A204.1 (cell line): ENCODE measurements at regions not wholly inside any gene's neighbourhood (a gene's known extent, or its start where the extent isn't known, plus 50 kb on each side); places are given as distances from the start of the nearest gene placed in this dataset.
"Not testable (repeated sequence)": the region's sequence is repeated elsewhere in the genome, so short reads cannot be mapped to it uniquely, and the experiment has no call there.

Experiments used
- FAIRE-seq: peaks from 2 replicates; lab custom pipeline; 2012; peaks lifted over from hg19 to GRCh38; lab: Jason Lieb, UNC

- no peak for FAIRE-seq
These were observed 481.1 kb upstream of the RORB start for GRCh38 chr9:74016004-74016403.

- no peak for FAIRE-seq
These were observed 471.7 kb upstream of the RORB start for GRCh38 chr9:74025402-74025925.

- no peak for FAIRE-seq
These were observed 464.7 kb upstream of the RORB start for GRCh38 chr9:74032421-74032820.

GRCh38 chr9:74035786-74036185, 461.3 kb upstream of the RORB start:
- FAIRE-seq, result no peak

- FAIRE-seq, result no peak
These were observed 460.4 kb upstream of the RORB start for GRCh38 chr9:74036549-74037231.

GRCh38 chr9:74037274-74037673, 459.9 kb upstream of the RORB start:
- FAIRE-seq, result no peak

- no peak for FAIRE-seq
These were observed 455.5 kb upstream of the RORB start for GRCh38 chr9:74041588-74041987.

- no peak for FAIRE-seq
These were observed 452.3 kb upstream of the RORB start for GRCh38 chr9:74044844-74045243.

GRCh38 chr9:74056023-74056422, 441.1 kb upstream of the RORB start:
- FAIRE-seq, result no peak

GRCh38 chr9:74057051-74057450, 440.1 kb upstream of the RORB start:
- FAIRE-seq, result not testable (repeated sequence)

GRCh38 chr9:74064702-74065101, 432.4 kb upstream of the RORB start:
- no peak for FAIRE-seq

GRCh38 chr9:74066128-74066527, 431.0 kb upstream of the RORB start:
- no peak for FAIRE-seq

- no peak for FAIRE-seq
These were observed 430.5 kb upstream of the RORB start for GRCh38 chr9:74066605-74067004.

GRCh38 chr9:74071502-74071901, 425.6 kb upstream of the RORB start:
- FAIRE-seq, result no peak

GRCh38 chr9:74073897-74074296, 423.2 kb upstream of the RORB start:
- FAIRE-seq, result no peak

GRCh38 chr9:74078647-74079046, 418.5 kb upstream of the RORB start:
- no peak for FAIRE-seq

- not testable (repeated sequence) for FAIRE-seq
These were observed 416.5 kb upstream of the RORB start for GRCh38 chr9:74080652-74081051.

- no peak for FAIRE-seq
These were observed 413.3 kb upstream of the RORB start for GRCh38 chr9:74083681-74084433.

- not testable (repeated sequence) for FAIRE-seq
These were observed 411.6 kb upstream of the RORB start for GRCh38 chr9:74085384-74086037.

- FAIRE-seq, result not testable (repeated sequence)
These were observed 406.2 kb upstream of the RORB start for GRCh38 chr9:74090921-74091320.

GRCh38 chr9:74092491-74092834, 404.7 kb upstream of the RORB start:
- no peak for FAIRE-seq

- not testable (repeated sequence) for FAIRE-seq
These were observed 403.1 kb upstream of the RORB start for GRCh38 chr9:74094037-74094436.

- FAIRE-seq, result no peak
These were observed 402.4 kb upstream of the RORB start for GRCh38 chr9:74094766-74095165.
